GM18502 (cell line): ENCODE measurements at regions not wholly inside any gene's neighbourhood (a gene's known extent, or its start where the extent isn't known, plus 50 kb on each side); places are given as distances from the start of the nearest gene placed in this dataset.

Source experiments
- ATAC-seq: cut with Tn5 transposase; IDR thresholded peaks from one replicate; pipeline ENCODE4 v1.9.1; 2021; ENCODE audit warnings: mild to moderate bottlenecking; ENCODE audit not compliant: unreplicated experiment, poor library complexity

DNA sequence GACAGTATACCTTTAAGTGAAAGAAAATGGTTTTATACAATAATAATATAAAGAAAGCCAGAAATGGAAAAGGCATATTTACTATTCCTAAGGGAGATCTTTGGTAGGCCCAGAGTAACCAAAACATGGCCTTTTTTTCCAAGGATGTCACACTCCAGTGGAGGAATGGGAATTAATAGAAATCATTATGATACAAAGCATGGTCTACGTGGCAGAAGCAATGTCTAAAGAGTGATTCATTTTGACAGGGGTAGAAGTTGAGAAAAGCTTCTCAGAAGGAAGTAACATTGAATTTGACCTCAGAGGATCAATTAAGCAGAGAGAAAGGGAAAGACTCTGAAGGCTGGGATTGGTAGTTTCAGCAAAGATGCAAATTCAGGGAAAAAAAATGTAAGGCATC lies 208.6 kb downstream of the BTG1 start:
- ATAC-seq = no peak

GRCh38 chr12:91935296-91935695 lies 210.3 kb downstream of the BTG1 start:
- ATAC-seq = no peak

DNA sequence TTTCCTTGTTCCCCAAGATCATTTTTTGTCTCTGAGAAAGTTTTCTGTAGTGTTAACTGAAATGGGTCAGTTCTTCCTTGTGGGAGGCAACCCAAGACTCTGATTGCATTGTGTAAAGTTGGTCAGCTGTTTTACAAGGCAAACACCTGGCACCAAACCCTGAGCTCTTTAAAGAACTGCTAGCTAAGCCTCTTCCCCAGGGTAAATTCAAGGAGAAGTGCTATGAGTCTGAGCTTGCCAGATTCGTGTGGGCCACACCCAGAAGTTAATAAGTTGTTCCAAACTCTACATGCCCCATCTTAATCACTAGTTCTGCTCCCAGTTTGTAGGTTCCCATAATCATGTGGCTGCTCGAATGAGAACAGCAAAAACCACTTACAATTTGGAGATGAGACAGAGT lies 214.5 kb downstream of the BTG1 start:
- ATAC-seq = no peak

DNA sequence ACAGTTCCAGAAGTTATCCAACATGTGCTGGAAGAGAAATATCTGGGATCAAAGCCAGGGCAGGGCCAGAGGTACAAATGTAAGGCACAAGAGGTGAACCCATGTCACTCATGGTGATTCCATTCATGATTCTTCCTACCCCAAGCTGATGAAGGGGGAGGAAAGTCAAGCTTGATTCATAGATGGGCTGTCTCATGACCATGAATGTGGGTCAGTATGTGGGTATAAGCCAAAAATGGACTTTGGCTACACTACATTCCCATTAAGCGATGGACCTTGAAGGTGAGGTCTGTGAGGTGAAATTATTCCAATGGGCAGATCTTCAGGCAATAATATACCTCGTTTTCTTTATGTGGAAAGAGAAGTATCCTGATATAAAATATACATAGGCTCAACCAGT lies 217.1 kb downstream of the BTG1 start:
- ATAC-seq = no peak

- no peak for ATAC-seq
These were observed 218.8 kb downstream of the BTG1 start for GRCh38 chr12:91926848-91927247.

DNA sequence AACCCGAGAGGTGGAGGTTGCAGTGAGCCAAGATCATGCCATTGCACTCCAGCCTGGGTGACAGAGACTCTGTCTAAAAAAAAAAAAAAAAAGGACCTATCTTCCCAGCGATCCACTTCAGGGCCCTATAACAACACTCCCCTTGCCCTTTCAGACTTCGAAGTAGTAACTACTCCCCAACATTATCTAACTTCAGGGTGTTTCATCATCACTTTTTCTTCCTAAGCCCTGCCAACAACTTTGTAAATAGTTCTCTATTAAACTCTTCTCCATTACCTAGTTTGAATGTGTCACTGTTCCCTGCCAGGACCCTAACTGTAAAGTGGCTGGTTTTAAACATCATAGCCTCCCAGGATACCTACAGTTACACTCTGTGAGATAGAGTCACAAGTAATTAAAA lies 220.8 kb downstream of the BTG1 start:
- no peak for ATAC-seq

DNA sequence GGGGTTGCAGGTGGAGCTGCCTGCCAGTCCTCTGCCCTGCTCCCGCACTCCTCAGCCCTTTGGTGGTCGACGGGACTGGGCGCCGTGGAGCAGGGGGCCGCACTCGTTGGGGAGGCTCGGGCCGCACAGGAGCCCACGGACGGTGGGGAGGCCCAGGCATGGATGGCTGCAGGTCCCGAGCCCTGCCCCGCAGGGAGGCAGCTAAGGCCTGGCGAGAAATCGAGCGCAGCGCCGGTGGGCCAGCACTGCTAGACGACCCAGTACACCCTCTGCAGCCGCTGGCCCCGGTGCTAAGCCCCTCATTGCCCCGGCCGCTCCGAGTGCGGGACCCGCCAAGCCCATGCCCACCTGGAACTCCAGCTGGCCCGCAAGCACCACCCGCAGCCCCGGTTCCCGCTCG lies 221.8 kb downstream of the BTG1 start:
- no peak for ATAC-seq

GRCh38 chr12:91922674-91923073 lies 223.0 kb downstream of the BTG1 start:
- no peak for ATAC-seq

GRCh38 chr12:91922139-91922538 lies 223.5 kb downstream of the BTG1 start:
- ATAC-seq = no peak

DNA sequence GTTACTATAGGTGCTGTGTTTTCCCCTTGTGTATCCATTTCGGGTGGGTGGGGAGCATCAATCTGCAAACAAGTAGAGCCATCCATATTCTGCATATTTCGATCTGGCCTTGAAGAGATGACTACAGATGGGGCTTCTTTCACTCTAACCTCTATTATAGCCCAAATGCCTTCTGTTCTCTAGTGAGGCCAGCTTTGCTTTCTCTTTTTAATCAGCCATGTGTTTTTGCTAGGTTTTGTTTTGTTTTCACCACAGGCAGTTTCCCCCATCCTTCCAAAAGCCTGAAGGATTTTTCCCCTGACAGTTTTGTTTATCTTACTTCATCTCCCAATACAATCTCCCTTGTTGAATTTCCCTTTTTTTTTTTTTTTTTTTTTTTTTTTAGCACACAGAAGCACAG lies 224.1 kb downstream of the BTG1 start:
- no peak for ATAC-seq

DNA sequence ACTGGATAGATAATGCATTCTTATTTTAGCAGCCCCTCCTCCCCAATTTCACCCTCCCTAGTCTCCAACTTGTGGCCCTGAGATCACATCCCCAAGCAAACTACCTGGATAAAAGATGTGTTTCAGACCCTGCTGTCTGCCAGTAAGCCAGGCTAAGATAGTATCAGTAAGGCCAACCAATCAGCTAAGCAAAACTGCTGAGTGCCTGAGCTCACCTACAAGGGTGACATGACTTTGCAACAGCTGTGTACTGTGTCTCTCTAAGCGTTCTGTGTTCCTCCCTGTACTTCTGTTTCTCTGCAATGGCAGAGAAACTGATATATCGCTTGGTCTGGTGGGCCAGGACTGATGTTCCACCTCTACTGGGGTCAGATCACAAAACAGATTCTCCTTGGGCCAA lies 224.9 kb downstream of the BTG1 start:
- ATAC-seq = no peak

- no peak for ATAC-seq
These were observed 225.4 kb downstream of the BTG1 start for GRCh38 chr12:91920276-91920675.

GRCh38 chr12:91918431-91918830 lies 227.2 kb downstream of the BTG1 start:
- ATAC-seq = no peak

DNA sequence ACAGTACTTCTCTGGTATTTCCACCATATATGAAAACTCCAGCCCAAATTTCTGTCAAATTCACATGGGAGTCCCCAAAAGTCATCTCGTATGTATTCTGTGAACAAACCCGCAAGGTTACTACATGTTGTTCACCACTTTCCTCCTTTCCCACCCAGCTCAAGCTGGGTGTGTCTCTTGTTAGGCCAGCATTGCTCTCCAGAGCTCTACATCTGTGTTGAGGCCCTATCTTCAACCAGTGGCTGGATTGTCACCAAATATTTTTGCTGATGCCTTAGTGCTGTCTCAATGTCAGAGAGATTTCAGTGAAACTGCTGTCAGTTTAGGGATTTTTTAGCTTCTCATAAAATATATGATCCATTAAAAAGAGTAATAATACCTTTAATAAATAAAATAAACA lies 230.9 kb downstream of the BTG1 start:
- no peak for ATAC-seq

DNA sequence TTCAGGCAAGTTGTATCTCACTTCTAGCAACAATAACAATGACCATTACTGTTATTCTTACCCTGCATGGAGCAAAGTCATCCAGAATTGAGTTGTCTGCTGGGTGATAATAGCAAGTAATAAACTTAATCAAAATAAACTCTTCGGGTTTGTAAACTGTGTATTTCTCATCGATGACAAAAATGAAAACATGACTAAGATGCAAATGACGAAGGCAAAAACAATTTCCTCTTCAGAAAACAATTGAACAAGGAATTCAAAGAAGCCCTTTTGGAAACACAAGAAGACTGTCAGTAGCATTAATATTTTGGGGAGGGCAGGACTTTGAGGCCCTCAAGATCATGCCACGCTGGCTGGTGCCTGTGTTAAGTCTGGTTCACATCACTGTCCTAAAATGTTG lies 232.0 kb downstream of the BTG1 start:
- ATAC-seq = no peak

DNA sequence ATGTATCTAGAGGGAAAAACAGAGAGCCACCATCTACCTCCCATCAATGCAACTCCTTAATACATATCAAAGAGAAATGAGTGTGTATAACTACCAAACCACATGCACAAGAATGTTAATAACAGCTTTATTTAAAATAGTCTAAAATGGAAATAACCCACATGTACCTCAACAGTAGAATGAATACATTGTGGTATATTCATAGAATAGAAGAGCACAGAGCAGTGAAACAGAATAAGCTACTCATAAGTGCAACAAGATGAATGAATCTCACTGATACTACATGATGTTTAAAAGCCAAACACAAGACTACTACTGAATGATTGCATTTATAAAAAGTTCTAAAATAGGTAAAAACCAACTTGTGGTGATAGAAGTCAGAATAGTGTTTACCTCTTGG lies 232.5 kb downstream of the BTG1 start:
- no peak for ATAC-seq

- ATAC-seq = no peak
These were observed 233.5 kb downstream of the BTG1 start for GRCh38 chr12:91912178-91912577.

DNA sequence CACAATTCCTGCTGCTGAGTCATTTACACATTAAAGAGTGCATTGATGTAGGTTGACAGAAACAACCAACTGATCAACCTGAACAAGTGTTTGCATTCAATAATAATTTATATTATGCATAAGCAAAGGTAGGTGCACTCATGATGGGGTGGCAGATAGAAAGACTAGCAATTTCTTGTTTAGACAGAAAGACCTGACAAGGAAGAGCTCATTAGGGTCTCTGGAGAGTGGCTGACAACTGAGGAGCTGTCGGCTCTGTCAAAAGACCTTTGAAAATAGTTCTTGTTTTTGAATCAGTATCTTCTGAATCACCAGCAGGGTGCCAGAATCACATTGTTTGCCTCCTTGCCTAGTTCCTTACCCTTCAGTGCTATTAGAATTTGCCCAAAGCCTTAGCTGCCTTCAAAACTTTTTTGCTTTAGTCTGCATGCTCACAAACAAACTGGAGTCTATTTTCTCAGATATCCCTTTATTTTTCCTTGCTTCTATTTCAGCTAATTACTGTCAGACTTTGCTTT lies 234.7 kb downstream of the BTG1 start:
- ATAC-seq = no peak

DNA sequence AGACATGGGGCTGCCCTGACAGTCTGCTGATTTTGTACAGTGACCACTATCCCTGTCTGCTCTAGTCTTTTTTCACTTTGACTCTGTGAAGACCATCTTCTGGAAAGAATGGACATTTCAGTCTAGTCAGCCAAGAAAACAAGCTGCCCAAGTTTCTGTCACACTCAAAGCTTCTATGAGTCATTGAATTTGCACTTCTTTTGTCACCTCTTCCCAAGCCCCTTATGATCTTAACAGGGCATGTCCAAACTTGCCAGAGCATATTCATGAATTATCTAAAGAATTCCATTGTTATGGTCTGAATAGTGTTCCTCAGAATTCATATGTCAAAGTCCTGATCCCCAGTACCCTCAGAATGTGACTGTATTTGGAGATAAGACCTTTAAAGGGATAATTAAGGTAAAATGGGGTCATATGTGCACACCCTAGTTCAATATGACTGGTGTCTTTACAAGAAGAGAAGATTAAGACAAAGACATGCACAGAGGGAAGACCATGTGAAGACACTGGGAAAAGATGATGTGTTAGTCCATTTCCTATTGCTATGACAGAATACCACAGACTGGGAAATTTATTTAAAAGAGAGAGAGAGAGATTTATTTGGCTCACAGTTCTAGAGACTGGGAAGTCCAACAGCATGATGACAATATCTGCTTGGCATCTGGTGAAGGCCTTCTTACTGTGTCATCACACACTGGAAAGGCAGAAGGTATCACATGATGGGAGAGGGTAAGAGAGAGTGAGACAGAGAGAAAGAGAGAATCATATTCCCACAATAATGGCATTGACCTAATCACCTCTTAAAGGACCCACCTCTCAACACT lies 242.6 kb downstream of the BTG1 start:
- ATAC-seq = no peak

DNA sequence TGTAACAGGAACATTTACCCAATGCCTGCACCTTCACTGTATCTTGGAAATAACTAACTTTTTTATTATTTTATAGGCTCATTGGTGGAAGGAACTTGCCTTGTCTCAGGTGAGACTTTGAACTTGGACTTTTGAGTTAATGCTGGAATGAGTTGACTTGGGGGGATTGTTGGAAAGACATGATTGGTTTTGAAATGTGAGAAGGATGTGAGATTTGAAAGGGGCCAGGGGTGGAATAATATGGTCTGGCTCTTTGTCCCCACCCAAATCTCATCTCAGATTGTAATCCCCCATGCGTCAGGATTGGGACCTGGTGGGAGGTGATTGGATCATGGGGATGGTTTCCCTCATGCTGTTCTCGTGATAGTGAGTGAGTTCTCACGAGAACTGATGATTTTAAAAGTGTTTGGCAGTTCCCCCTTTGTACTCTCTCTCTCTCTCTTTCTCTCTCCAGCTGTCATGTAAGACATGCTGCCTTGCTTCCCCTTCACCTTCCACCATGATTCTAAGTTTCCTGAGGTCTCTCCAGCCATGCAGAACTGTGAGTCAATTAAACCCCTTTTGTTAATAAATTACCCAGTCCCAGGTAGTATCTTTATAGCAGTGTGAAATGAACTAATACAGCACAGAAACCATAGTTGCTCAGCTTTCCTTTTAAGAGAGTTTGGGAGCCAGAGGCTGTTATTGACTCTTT lies 244.1 kb downstream of the BTG1 start:
- ATAC-seq = no peak

- ATAC-seq = no peak
These were observed 244.7 kb downstream of the BTG1 start for GRCh38 chr12:91900971-91901370.

- ATAC-seq = no peak
These were observed 246.6 kb downstream of the BTG1 start for GRCh38 chr12:91899056-91899455.
